ENCODE measurements at regions not wholly inside any gene's neighbourhood (a gene's known extent, or its start where the extent isn't known, plus 50 kb on each side); places are given as distances from the start of the nearest gene placed in this dataset.

DNA sequence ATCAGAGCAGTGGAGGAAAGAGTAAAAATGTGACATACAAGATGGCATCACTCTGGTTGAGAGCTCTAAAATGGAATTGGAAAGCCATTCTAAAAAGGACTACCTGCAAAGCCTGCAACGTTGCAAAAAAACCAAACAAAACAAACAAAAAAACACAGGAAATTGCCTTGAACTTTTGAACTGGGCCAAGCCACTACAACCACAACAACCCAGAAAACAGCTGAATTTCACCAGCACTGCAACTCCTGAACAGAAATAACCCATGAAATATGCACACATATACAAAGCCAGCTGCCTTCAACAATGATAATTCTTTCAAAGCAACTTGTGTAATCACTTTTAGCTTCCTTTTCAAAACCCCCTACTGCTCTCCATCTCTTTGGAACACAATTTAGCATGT is 326.6 kb upstream of the LRRC4C start:
- no peak for TF ChIP-seq EZH2 (optimal IDR thresholded peaks at IDR 0.05; ENCODE audit: low read depth, low read length)
- no peak for TF ChIP-seq CTCF (IDR thresholded peaks at IDR 0.05; ENCODE audit: low read length)
- no peak for TF ChIP-seq EZH2phosphoT487 (IDR thresholded peaks at IDR 0.05; ENCODE audit: low read length)
- peak; percentile 95 for DNase-seq
- Histone ChIP-seq H3K27ac (ENCODE audit: low read length) (peak overlapping the region; percentile 68; the same call in 1 of the 2 replicates), H3K9me3 (replicated peaks; ENCODE audit: insufficient read depth, low read length) (no peaks in the 10 kb centered on the region), H3K9ac (ENCODE audit: low read length) (0 out of 2 replicates have a peak overlapping the region, but pooled peaks have one; percentile 19), H3K4me1 (ENCODE audit: low read length) (peaks cover 38% of the 10 kb centered on the region), H3K4me3 (ENCODE audit: low read length) (no peak overlapping the region), H3K27me3 (replicated peaks; ENCODE audit: insufficient read depth, low read length) (no peaks in the 10 kb centered on the region), H4K20me1 (ENCODE audit: insufficient read depth, low read length) (no peaks in the 10 kb centered on the region), H3K79me2 (ENCODE audit: low read length) (no peaks in the 10 kb centered on the region), H3K9me2 (replicated peaks; ENCODE audit: insufficient read depth, low read length) (no peaks in the 10 kb centered on the region), H3K36me3 (replicated peaks; ENCODE audit: insufficient read depth, low read length) (no peaks in the 10 kb centered on the region), H3K4me2 (ENCODE audit: low read depth, low read length) (peak overlapping the region; percentile 45; the same call in 1 of the 2 replicates), H3F3A (ENCODE audit: insufficient read depth, low read length) (peaks cover 17% of the 10 kb centered on the region; the same call in 1 of the 2 replicates), H2AFZ (ENCODE audit: low read length) (no peak overlapping the region)

GRCh38 chr11:41788177-41788576 is 328.7 kb upstream of the LRRC4C start:
- no peaks in the 10 kb centered on the region for H3K9me2 ChIP-seq (replicated peaks; ENCODE audit: insufficient read depth, low read length)
- no peak for DNase-seq
- H3F3A ChIP-seq (ENCODE audit: insufficient read depth, low read length): peaks cover 17% of the 10 kb centered on the region; the same call in 1 of the 2 replicates
- H3K9me3 ChIP-seq (replicated peaks; ENCODE audit: insufficient read depth, low read length): no peaks in the 10 kb centered on the region
- H3K27ac ChIP-seq (ENCODE audit: low read length): no peak overlapping the region
- H2AFZ ChIP-seq (ENCODE audit: low read length): no peak overlapping the region
- no peak overlapping the region for H3K9ac ChIP-seq (ENCODE audit: low read length)
- H3K27me3 ChIP-seq (replicated peaks; ENCODE audit: insufficient read depth, low read length): no peaks in the 10 kb centered on the region
- H3K36me3 ChIP-seq (replicated peaks; ENCODE audit: insufficient read depth, low read length): no peaks in the 10 kb centered on the region
- TF ChIP-seq EZH2 (optimal IDR thresholded peaks at IDR 0.05; ENCODE audit: low read depth, low read length): no peak
- no peak for TF ChIP-seq CTCF (IDR thresholded peaks at IDR 0.05; ENCODE audit: low read length)
- H3K79me2 ChIP-seq (ENCODE audit: low read length): no peaks in the 10 kb centered on the region
- no peak overlapping the region for H3K4me2 ChIP-seq (ENCODE audit: low read depth, low read length)
- peaks cover 44% of the 10 kb centered on the region for H3K4me1 ChIP-seq (ENCODE audit: low read length)
- H3K4me3 ChIP-seq (ENCODE audit: low read length): no peak overlapping the region
- no peaks in the 10 kb centered on the region for H4K20me1 ChIP-seq (ENCODE audit: insufficient read depth, low read length)

- Histone ChIP-seq H3K4me3 (ENCODE audit: low read length) (no peak overlapping the region), H3K27me3 (replicated peaks; ENCODE audit: insufficient read depth, low read length) (no peaks in the 10 kb centered on the region), H3K4me1 (ENCODE audit: low read length) (peaks cover 44% of the 10 kb centered on the region), H3K4me2 (ENCODE audit: low read depth, low read length) (peak overlapping the region; percentile 11; the same call in 1 of the 2 replicates), H2AFZ (ENCODE audit: low read length) (no peak overlapping the region), H3K36me3 (replicated peaks; ENCODE audit: insufficient read depth, low read length) (no peaks in the 10 kb centered on the region), H3F3A (ENCODE audit: insufficient read depth, low read length) (peaks cover 17% of the 10 kb centered on the region; the same call in 1 of the 2 replicates), H3K9ac (ENCODE audit: low read length) (no peak overlapping the region), H3K27ac (ENCODE audit: low read length) (peak overlapping the region; percentile 24; the same call in 1 of the 2 replicates), H3K9me3 (replicated peaks; ENCODE audit: insufficient read depth, low read length) (no peaks in the 10 kb centered on the region), H4K20me1 (ENCODE audit: insufficient read depth, low read length) (no peaks in the 10 kb centered on the region), H3K79me2 (ENCODE audit: low read length) (no peaks in the 10 kb centered on the region), H3K9me2 (replicated peaks; ENCODE audit: insufficient read depth, low read length) (no peaks in the 10 kb centered on the region)
- TF ChIP-seq EZH2phosphoT487 (IDR thresholded peaks at IDR 0.05; ENCODE audit: low read length) (no peak), CTCF (IDR thresholded peaks at IDR 0.05; ENCODE audit: low read length) (no peak), EZH2 (optimal IDR thresholded peaks at IDR 0.05; ENCODE audit: low read depth, low read length) (no peak)
- peak; percentile 87 for DNase-seq
Measured at GRCh38 chr11:41789376-41789775, 329.9 kb upstream of the LRRC4C start.

Data from MM.1S (cell line).